ENCODE measurements at regions not wholly inside any gene's neighbourhood (a gene's known extent, or its start where the extent isn't known, plus 50 kb on each side); places are given as distances from the start of the nearest gene placed in this dataset.

- TF ChIP-seq CTCF (IDR thresholded peaks at IDR 0.05) (no peak), POLR2AphosphoS5 (IDR thresholded peaks at IDR 0.05) (no peak)
Measured at GRCh38 chr5:89573345-89573744, 690.4 kb upstream of the MEF2C start.
